ENCODE measurements at regions not wholly inside any gene's neighbourhood (a gene's known extent, or its start where the extent isn't known, plus 50 kb on each side); places are given as distances from the start of the nearest gene placed in this dataset.
"Not testable (repeated sequence)": the region's sequence is repeated elsewhere in the genome, so short reads cannot be mapped to it uniquely, and the experiment has no call there.

GRCh38 chr2:201568217-201568820 lies 75.0 kb downstream of the TMEM237 start:
- H3K4me3 ChIP-seq (ENCODE audit: low read depth in 1 of 3, low read length in 3 of 3), result no peak overlapping the region
- H3K4me1 ChIP-seq (ENCODE audit: control insufficient read depth in 3 of 3, insufficient read depth in 2 of 3, low read depth in 1 of 3, low read length in 2 of 3), result no peaks in the 10 kb centered on the region
- WGBS, 3 donors, result 86 to 89% (median 87%) methylated on average over 3 of the region's 3 CpGs
- no peaks in the 10 kb centered on the region for H3K36me3 ChIP-seq (ENCODE audit: control insufficient read depth in 3 of 3, insufficient read depth in 2 of 3, low read depth in 1 of 3, low read length in 3 of 3)
- H3K27ac ChIP-seq (ENCODE audit: low read depth in 1 of 3, low read length in 2 of 3), result no peak overlapping the region
- no peaks in the 10 kb centered on the region for H3K9me3 ChIP-seq (ENCODE audit: control insufficient read depth in 2 of 2, insufficient read depth in 1 of 2, low read depth in 1 of 2, low read length in 1 of 2)
- FAIRE-seq (no peak), DNase-seq (no peak)
- H3K27me3 ChIP-seq (ENCODE audit: control insufficient read depth in 3 of 3, insufficient read depth in 3 of 3, low read length in 3 of 3), result no peaks in the 10 kb centered on the region

GRCh38 chr2:201559067-201559710 lies 84.1 kb downstream of the TMEM237 start:
- Histone ChIP-seq H3K36me3 (ENCODE audit: control insufficient read depth in 3 of 3, insufficient read depth in 2 of 3, low read depth in 1 of 3, low read length in 3 of 3) (no peaks in the 10 kb centered on the region), H3K27me3 (ENCODE audit: control insufficient read depth in 3 of 3, insufficient read depth in 3 of 3, low read length in 3 of 3) (no peaks in the 10 kb centered on the region), H3K4me1 (ENCODE audit: control insufficient read depth in 3 of 3, insufficient read depth in 2 of 3, low read depth in 1 of 3, low read length in 2 of 3) (no peaks in the 10 kb centered on the region), H3K27ac (ENCODE audit: low read depth in 1 of 3, low read length in 2 of 3) (no peak overlapping the region), H3K9me3 (ENCODE audit: control insufficient read depth in 2 of 2, insufficient read depth in 1 of 2, low read depth in 1 of 2, low read length in 1 of 2) (no peaks in the 10 kb centered on the region), H3K4me3 (ENCODE audit: low read depth in 1 of 3, low read length in 3 of 3) (no peak overlapping the region)
- 69 to 94% (median 83%) methylated on average over 4 of the region's 4 CpGs for WGBS, 3 donors
- no peak for DNase-seq
- FAIRE-seq, result no peak

GRCh38 chr2:201558665-201559064 lies 84.6 kb downstream of the TMEM237 start:
- Histone ChIP-seq H3K9me3 (ENCODE audit: control insufficient read depth in 2 of 2, insufficient read depth in 1 of 2, low read depth in 1 of 2, low read length in 1 of 2) (no peaks in the 10 kb centered on the region), H3K36me3 (ENCODE audit: control insufficient read depth in 3 of 3, insufficient read depth in 2 of 3, low read depth in 1 of 3, low read length in 3 of 3) (no peaks in the 10 kb centered on the region), H3K27ac (ENCODE audit: low read depth in 1 of 3, low read length in 2 of 3) (no peak overlapping the region), H3K4me3 (ENCODE audit: low read depth in 1 of 3, low read length in 3 of 3) (no peak overlapping the region), H3K27me3 (ENCODE audit: control insufficient read depth in 3 of 3, insufficient read depth in 3 of 3, low read length in 3 of 3) (no peaks in the 10 kb centered on the region), H3K4me1 (ENCODE audit: control insufficient read depth in 3 of 3, insufficient read depth in 2 of 3, low read depth in 1 of 3, low read length in 2 of 3) (no peaks in the 10 kb centered on the region)
- FAIRE-seq, result no peak
- DNase-seq, result no peak
- 58 to 87% (median 77%) methylated on average over 5 of the region's 5 CpGs for WGBS, 3 donors

GRCh38 chr2:201558232-201558631 lies 85.1 kb downstream of the TMEM237 start:
- Histone ChIP-seq H3K4me3 (ENCODE audit: low read depth in 1 of 3, low read length in 3 of 3) (no peak overlapping the region), H3K27ac (ENCODE audit: low read depth in 1 of 3, low read length in 2 of 3) (no peak overlapping the region), H3K36me3 (ENCODE audit: control insufficient read depth in 3 of 3, insufficient read depth in 2 of 3, low read depth in 1 of 3, low read length in 3 of 3) (no peaks in the 10 kb centered on the region), H3K27me3 (ENCODE audit: control insufficient read depth in 3 of 3, insufficient read depth in 3 of 3, low read length in 3 of 3) (no peaks in the 10 kb centered on the region), H3K9me3 (ENCODE audit: control insufficient read depth in 2 of 2, insufficient read depth in 1 of 2, low read depth in 1 of 2, low read length in 1 of 2) (no peaks in the 10 kb centered on the region), H3K4me1 (ENCODE audit: control insufficient read depth in 3 of 3, insufficient read depth in 2 of 3, low read depth in 1 of 3, low read length in 2 of 3) (no peaks in the 10 kb centered on the region)
- 0 to 33% (median 33%) methylated on average over 1 of the region's 1 CpG for WGBS, 3 donors
- DNase-seq, result no peak
- FAIRE-seq, result no peak

- no peak overlapping the region for H3K4me3 ChIP-seq (ENCODE audit: low read depth in 1 of 3, low read length in 3 of 3)
- H3K4me1 ChIP-seq (ENCODE audit: control insufficient read depth in 3 of 3, insufficient read depth in 2 of 3, low read depth in 1 of 3, low read length in 2 of 3), result no peaks in the 10 kb centered on the region
- H3K9me3 ChIP-seq (ENCODE audit: control insufficient read depth in 2 of 2, insufficient read depth in 1 of 2, low read depth in 1 of 2, low read length in 1 of 2), result no peaks in the 10 kb centered on the region
- no peak overlapping the region for H3K27ac ChIP-seq (ENCODE audit: low read depth in 1 of 3, low read length in 2 of 3)
- no peaks in the 10 kb centered on the region for H3K36me3 ChIP-seq (ENCODE audit: control insufficient read depth in 3 of 3, insufficient read depth in 2 of 3, low read depth in 1 of 3, low read length in 3 of 3)
- 83 to 91% (median 90%) methylated on average over 9 of the region's 9 CpGs for WGBS, 3 donors
- no peak for FAIRE-seq
- H3K27me3 ChIP-seq (ENCODE audit: control insufficient read depth in 3 of 3, insufficient read depth in 3 of 3, low read length in 3 of 3), result no peaks in the 10 kb centered on the region
- DNase-seq, result no peak
Measured at GRCh38 chr2:201551901-201552300, 91.4 kb downstream of the TMEM237 start.

- Histone ChIP-seq H3K9me3 (ENCODE audit: control insufficient read depth in 2 of 2, insufficient read depth in 1 of 2, low read depth in 1 of 2, low read length in 1 of 2) (no peaks in the 10 kb centered on the region), H3K36me3 (ENCODE audit: control insufficient read depth in 3 of 3, insufficient read depth in 2 of 3, low read depth in 1 of 3, low read length in 3 of 3) (no peaks in the 10 kb centered on the region), H3K4me1 (ENCODE audit: control insufficient read depth in 3 of 3, insufficient read depth in 2 of 3, low read depth in 1 of 3, low read length in 2 of 3) (no peaks in the 10 kb centered on the region), H3K27me3 (ENCODE audit: control insufficient read depth in 3 of 3, insufficient read depth in 3 of 3, low read length in 3 of 3) (no peaks in the 10 kb centered on the region), H3K4me3 (ENCODE audit: low read depth in 1 of 3, low read length in 3 of 3) (no peak overlapping the region), H3K27ac (ENCODE audit: low read depth in 1 of 3, low read length in 2 of 3) (no peak overlapping the region)
- WGBS, 3 donors, result 43 to 81% (median 75%) methylated on average over 3 of the region's 3 CpGs
- DNase-seq (no peak), FAIRE-seq (no peak)
Measured at GRCh38 chr2:201546576-201546975, 95.0 kb downstream of the STRADB start.

- no peaks in the 10 kb centered on the region for H3K9me3 ChIP-seq (ENCODE audit: control insufficient read depth in 2 of 2, insufficient read depth in 1 of 2, low read depth in 1 of 2, low read length in 1 of 2)
- no peaks in the 10 kb centered on the region for H3K36me3 ChIP-seq (ENCODE audit: control insufficient read depth in 3 of 3, insufficient read depth in 2 of 3, low read depth in 1 of 3, low read length in 3 of 3)
- no peaks in the 10 kb centered on the region for H3K4me1 ChIP-seq (ENCODE audit: control insufficient read depth in 3 of 3, insufficient read depth in 2 of 3, low read depth in 1 of 3, low read length in 2 of 3)
- no peak overlapping the region for H3K27ac ChIP-seq (ENCODE audit: low read depth in 1 of 3, low read length in 2 of 3)
- H3K4me3 ChIP-seq (ENCODE audit: low read depth in 1 of 3, low read length in 3 of 3), result no peak overlapping the region
- H3K27me3 ChIP-seq (ENCODE audit: control insufficient read depth in 3 of 3, insufficient read depth in 3 of 3, low read length in 3 of 3), result no peaks in the 10 kb centered on the region
- DNase-seq (no peak), FAIRE-seq (no peak)
Measured at GRCh38 chr2:201542291-201542690, 90.8 kb downstream of the STRADB start.

GRCh38 chr2:201539271-201539670 lies 87.7 kb downstream of the STRADB start:
- WGBS, 3 donors, result 49 to 75% (median 62%) methylated on average over 3 of the region's 3 CpGs
- not testable (repeated sequence) for H3K4me3 ChIP-seq (ENCODE audit: low read depth in 1 of 3, low read length in 3 of 3); FAIRE-seq; H3K9me3 ChIP-seq (ENCODE audit: control insufficient read depth in 2 of 2, insufficient read depth in 1 of 2, low read depth in 1 of 2, low read length in 1 of 2); H3K27ac ChIP-seq (ENCODE audit: low read depth in 1 of 3, low read length in 2 of 3); DNase-seq; H3K36me3 ChIP-seq (ENCODE audit: control insufficient read depth in 3 of 3, insufficient read depth in 2 of 3, low read depth in 1 of 3, low read length in 3 of 3); H3K27me3 ChIP-seq (ENCODE audit: control insufficient read depth in 3 of 3, insufficient read depth in 3 of 3, low read length in 3 of 3); H3K4me1 ChIP-seq (ENCODE audit: control insufficient read depth in 3 of 3, insufficient read depth in 2 of 3, low read depth in 1 of 3, low read length in 2 of 3)

GRCh38 chr2:201538025-201538424 lies 86.5 kb downstream of the STRADB start:
- no peak overlapping the region for H3K4me3 ChIP-seq (ENCODE audit: low read depth in 1 of 3, low read length in 3 of 3)

More at GRCh38 chr2:201538025-201538424, 86.5 kb downstream of the STRADB start:
- Histone ChIP-seq H3K36me3 (ENCODE audit: control insufficient read depth in 3 of 3, insufficient read depth in 2 of 3, low read depth in 1 of 3, low read length in 3 of 3) (no peaks in the 10 kb centered on the region), H3K27ac (ENCODE audit: low read depth in 1 of 3, low read length in 2 of 3) (no peak overlapping the region), H3K27me3 (ENCODE audit: control insufficient read depth in 3 of 3, insufficient read depth in 3 of 3, low read length in 3 of 3) (no peaks in the 10 kb centered on the region), H3K4me1 (ENCODE audit: control insufficient read depth in 3 of 3, insufficient read depth in 2 of 3, low read depth in 1 of 3, low read length in 2 of 3) (no peaks in the 10 kb centered on the region), H3K9me3 (ENCODE audit: control insufficient read depth in 2 of 2, insufficient read depth in 1 of 2, low read depth in 1 of 2, low read length in 1 of 2) (no peaks in the 10 kb centered on the region)
- DNase-seq, result peak in 1 of 2 donors; percentile 37
- 46 to 74% (median 64%) methylated on average over 1 of the region's 1 CpG for WGBS, 3 donors
- no peak for FAIRE-seq

Measured in small intestine (tissue), 7 donors.